HG02571 (cell line): ENCODE measurements at regions not wholly inside any gene's neighbourhood (a gene's known extent, or its start where the extent isn't known, plus 50 kb on each side); places are given as distances from the start of the nearest gene placed in this dataset.
"Not testable (repeated sequence)": the region's sequence is repeated elsewhere in the genome, so short reads cannot be mapped to it uniquely, and the experiment has no call there.

Source experiments
- ATAC-seq: cut with Tn5 transposase; IDR thresholded peaks from one replicate; pipeline ENCODE4 v1.9.1; 2021; ENCODE audit warnings: mild to moderate bottlenecking, moderate library complexity; ENCODE audit not compliant: unreplicated experiment

GRCh38 chr1:219863816-219864215 is 64.5 kb downstream of the SLC30A10 start:
- ATAC-seq: not testable (repeated sequence)

- no peak for ATAC-seq
Measured at GRCh38 chr1:219862366-219862765, 66.0 kb downstream of the SLC30A10 start.

GRCh38 chr1:219858980-219859379 is 69.4 kb downstream of the SLC30A10 start:
- no peak for ATAC-seq

- ATAC-seq: no peak
Measured at GRCh38 chr1:219847215-219847855, 81.0 kb downstream of the SLC30A10 start.

- not testable (repeated sequence) for ATAC-seq
Measured at GRCh38 chr1:219839595-219839994, 88.8 kb downstream of the SLC30A10 start.

GRCh38 chr1:219837994-219838294 is 90.4 kb downstream of the SLC30A10 start:
- no peak for ATAC-seq

- ATAC-seq: peak; percentile 59
Measured at GRCh38 chr1:219837274-219837993, 90.9 kb downstream of the SLC30A10 start.

GRCh38 chr1:219834314-219834917 is 93.9 kb downstream of the SLC30A10 start:
- ATAC-seq: no peak

- ATAC-seq: no peak
Measured at GRCh38 chr1:219833214-219833815, 95.0 kb downstream of the SLC30A10 start.

GRCh38 chr1:219826290-219826689 is 102.1 kb downstream of the SLC30A10 start:
- no peak for ATAC-seq

- ATAC-seq: no peak
Measured at GRCh38 chr1:219825355-219825754, 103.0 kb downstream of the SLC30A10 start.

- ATAC-seq: no peak
Measured at GRCh38 chr1:219824338-219824737, 104.0 kb downstream of the SLC30A10 start.

- ATAC-seq: no peak
Measured at GRCh38 chr1:219820551-219820950, 107.8 kb downstream of the SLC30A10 start.

- ATAC-seq: no peak
Measured at GRCh38 chr1:219817914-219818313, 110.4 kb downstream of the SLC30A10 start.

- ATAC-seq: no peak
Measured at GRCh38 chr1:219813294-219813693, 115.1 kb downstream of the SLC30A10 start.

- peak; percentile 85 for ATAC-seq
Measured at GRCh38 chr1:219812491-219813203, 115.7 kb downstream of the SLC30A10 start.

GRCh38 chr1:219812086-219812485 is 116.3 kb downstream of the SLC30A10 start:
- no peak for ATAC-seq

- no peak for ATAC-seq
Measured at GRCh38 chr1:219810451-219810850, 117.9 kb downstream of the SLC30A10 start.

GRCh38 chr1:219808790-219809189 is 119.6 kb downstream of the SLC30A10 start:
- no peak for ATAC-seq

GRCh38 chr1:219806642-219807041 is 121.7 kb downstream of the SLC30A10 start:
- ATAC-seq: no peak

- no peak for ATAC-seq
Measured at GRCh38 chr1:219806020-219806419, 122.3 kb downstream of the SLC30A10 start.
